Esophagus squamous epithelium (tissue), 5 donors: ENCODE measurements at regions not wholly inside any gene's neighbourhood (a gene's known extent, or its start where the extent isn't known, plus 50 kb on each side); places are given as distances from the start of the nearest gene placed in this dataset.

ENCODE experiments used
- DNase-seq: peaks from one replicate; lab custom pipeline; 2025; lab: John Stamatoyannopoulos, UW
- H3K27ac ChIP-seq, 4 donors: fragments of 200-600 bp; sonication (generic); one replicate each; pipeline ENCODE4 v1.5.1; 2016 to 2019; ENCODE audit warnings: mild to moderate bottlenecking in 1 of 4
- H3K27me3 ChIP-seq, 4 donors: fragments of 200-600 bp; sonication (generic); 1 replicate in 3 of 4; 2 replicates in 1 of 4; pipeline versions ENCODE4 v1.5.1 to v1.6.0; 2017 to 2021; ENCODE audit warnings: antibody characterized with exemption in 1 of 4
- H3K36me3 ChIP-seq, 3 donors: fragments of 200-600 bp; sonication (generic); one replicate each; pipeline ENCODE4 v1.5.1; 2016 to 2019
- H3K4me1 ChIP-seq, 3 donors: fragments of 200-600 bp; sonication (generic); one replicate each; pipeline ENCODE4 v1.5.1; 2017 to 2019
- H3K4me3 ChIP-seq, 4 donors: fragments of 200-600 bp; sonication (generic); 1 replicate in 3 of 4; 2 replicates in 1 of 4; pipeline ENCODE4 v1.5.1; 2016 to 2019; ENCODE audit warnings: mild to moderate bottlenecking in 2 of 4, moderate library complexity in 1 of 4
- H3K9me3 ChIP-seq, 3 donors: fragments of 200-600 bp; sonication (generic); one replicate each; pipeline ENCODE4 v1.5.1; 2016 to 2019
- POLR2A ChIP-seq, 4 donors: fragments of 450-650 bp; IDR thresholded peaks; one replicate each; pipeline ENCODE4 v1.6.1; 2017; ENCODE audit warnings: antibody characterized with exemption in 4 of 4, mild to moderate bottlenecking in 4 of 4, moderate library complexity in 3 of 4
- WGBS, 2 donors: methylation state at CpG; one replicate each; pipeline ENCODE4 v1.1.5; 2018; 5-methylcytosine and 5-hydroxymethylcytosine counted together
- intact Hi-C: fragments of 100-400 bp; cut with DNase I; formaldehyde crosslinking; loops from one replicate; pipeline ENCODE4 v1.15.0; 2022
- TF ChIP-seq, protein P1 (sequence below), 6 experiments: fragments of 450-650 bp in 4 of 6; fragments of 200-600 bp in 2 of 6; sonication (generic) in 2 of 6; IDR thresholded peaks; one replicate each; pipeline ENCODE4 v1.5.1; 2016 to 2019; ENCODE audit warnings: antibody characterized with exemption in 6 of 6, mild to moderate bottlenecking in 4 of 6, moderate library complexity in 4 of 6
- donor health status: DM: yes; HTN: yes; CAD: no.

DNA sequence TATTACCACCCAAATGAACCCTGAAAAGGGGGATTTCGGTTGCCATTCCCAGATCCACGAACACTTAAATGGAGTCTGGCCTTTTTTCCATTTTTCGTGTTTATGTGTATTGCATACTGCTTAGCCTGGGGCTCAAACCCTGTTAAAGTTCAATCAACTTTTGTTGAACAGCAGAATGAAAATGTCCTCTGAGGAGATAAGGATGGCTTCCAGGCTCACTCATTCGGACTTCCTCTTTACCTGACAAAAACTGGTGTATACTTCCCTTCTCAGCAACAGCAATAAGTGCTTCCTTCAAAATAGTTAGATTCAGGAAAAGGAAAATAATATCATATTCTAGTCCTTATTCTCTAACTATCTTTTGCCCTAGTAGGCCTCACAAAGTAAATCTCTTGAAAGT, 61.1 kb upstream of the ARID5B start:
- Histone ChIP-seq H3K4me3 (no peak overlapping the region), H3K27me3 (no peaks in the 10 kb centered on the region), H3K9me3 (no peaks in the 10 kb centered on the region), H3K4me1 (peaks cover 13 to 48% (median 21%) of the 10 kb centered on the region in 3 donors), H3K27ac (no peak overlapping the region), H3K36me3 (no peaks in the 10 kb centered on the region)
- intact Hi-C loops: no loop called here
- TF ChIP-seq POLR2A (IDR thresholded peaks at IDR 0.05): no peak
- TF ChIP-seq, protein P1, sequence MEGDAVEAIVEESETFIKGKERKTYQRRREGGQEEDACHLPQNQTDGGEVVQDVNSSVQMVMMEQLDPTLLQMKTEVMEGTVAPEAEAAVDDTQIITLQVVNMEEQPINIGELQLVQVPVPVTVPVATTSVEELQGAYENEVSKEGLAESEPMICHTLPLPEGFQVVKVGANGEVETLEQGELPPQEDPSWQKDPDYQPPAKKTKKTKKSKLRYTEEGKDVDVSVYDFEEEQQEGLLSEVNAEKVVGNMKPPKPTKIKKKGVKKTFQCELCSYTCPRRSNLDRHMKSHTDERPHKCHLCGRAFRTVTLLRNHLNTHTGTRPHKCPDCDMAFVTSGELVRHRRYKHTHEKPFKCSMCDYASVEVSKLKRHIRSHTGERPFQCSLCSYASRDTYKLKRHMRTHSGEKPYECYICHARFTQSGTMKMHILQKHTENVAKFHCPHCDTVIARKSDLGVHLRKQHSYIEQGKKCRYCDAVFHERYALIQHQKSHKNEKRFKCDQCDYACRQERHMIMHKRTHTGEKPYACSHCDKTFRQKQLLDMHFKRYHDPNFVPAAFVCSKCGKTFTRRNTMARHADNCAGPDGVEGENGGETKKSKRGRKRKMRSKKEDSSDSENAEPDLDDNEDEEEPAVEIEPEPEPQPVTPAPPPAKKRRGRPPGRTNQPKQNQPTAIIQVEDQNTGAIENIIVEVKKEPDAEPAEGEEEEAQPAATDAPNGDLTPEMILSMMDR (IDR thresholded peaks at IDR 0.05): no peak
- 84 to 92% methylated on average over 4 of the region's 4 CpGs for WGBS, 2 donors
- DNase-seq: no peak

DNA sequence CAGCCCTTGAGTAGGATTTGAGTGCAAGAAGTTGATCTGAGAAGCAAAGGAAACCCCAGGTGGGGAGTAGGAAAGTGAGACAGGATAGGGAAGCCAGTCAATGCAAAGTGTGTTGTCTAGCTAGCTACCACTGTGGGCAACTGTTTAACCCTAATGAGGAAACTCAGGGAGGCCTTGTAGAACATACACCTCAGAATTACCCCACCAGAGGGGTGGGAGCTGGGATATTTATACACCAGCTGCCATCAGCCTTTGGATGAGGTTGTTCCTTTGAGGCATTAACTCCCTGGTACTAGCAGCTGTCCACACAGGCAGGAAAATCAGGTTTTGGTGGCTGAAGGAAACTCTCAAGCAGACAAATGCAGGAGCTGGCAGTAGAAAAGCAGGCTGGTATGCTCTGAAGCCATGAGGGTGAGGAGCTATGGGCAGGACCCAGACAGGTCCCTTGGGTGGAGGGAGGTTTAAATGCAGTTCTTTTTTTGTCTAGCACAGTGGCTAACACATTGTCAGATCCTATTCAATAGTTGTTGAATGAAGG, 60.1 kb upstream of the ARID5B start:
- Histone ChIP-seq H3K27me3 (no peaks in the 10 kb centered on the region), H3K9me3 (no peaks in the 10 kb centered on the region), H3K36me3 (no peaks in the 10 kb centered on the region), H3K4me3 (no peak overlapping the region), H3K4me1 (peaks cover 10 to 38% (median 14%) of the 10 kb centered on the region in 3 donors), H3K27ac (peak overlapping the region in 2 of 4 donors; percentile 27 to 36)
- TF ChIP-seq, protein P1 (IDR thresholded peaks at IDR 0.05): no peak
- no peak for TF ChIP-seq POLR2A (IDR thresholded peaks at IDR 0.05)
- intact Hi-C loops: no loop called here
- no peak for DNase-seq

DNA sequence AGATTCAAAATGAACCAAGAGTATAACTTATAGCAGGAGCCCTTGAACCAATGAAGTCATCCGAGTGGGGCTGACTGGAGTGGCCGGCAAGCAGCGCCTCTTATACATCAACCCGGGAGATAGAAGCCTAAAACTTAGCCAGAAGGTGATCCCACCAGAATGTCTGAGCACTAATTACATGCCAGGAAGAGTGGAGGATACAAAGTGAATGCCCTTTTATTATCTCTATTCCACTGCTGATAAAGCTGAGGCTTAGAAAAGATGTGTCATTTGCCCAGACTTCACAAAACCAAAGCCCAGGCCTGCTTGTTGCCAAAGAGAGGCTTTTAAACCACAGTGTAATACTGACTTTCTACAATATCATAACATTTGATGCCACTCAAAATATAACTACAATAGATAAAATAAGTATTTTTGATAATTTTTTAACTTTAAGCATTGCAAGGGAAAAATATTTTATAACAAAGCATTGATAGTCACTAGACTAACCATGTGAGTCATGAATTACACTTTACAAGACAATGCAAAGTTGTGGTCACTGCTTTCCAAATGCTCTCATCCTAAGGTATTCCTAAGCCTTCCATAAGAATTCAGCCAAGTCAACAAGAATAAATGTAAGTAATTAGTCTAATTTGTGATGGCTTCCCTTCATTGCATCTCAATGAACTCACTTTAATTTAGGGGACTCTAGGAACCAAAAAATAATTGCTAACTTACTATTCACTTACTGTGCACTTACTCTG, 58.6 kb upstream of the ARID5B start:
- TF ChIP-seq, protein P1 (IDR thresholded peaks at IDR 0.05): no peak
- no peak for TF ChIP-seq POLR2A (IDR thresholded peaks at IDR 0.05)
- no peak for DNase-seq
- Histone ChIP-seq H3K27ac (no peak overlapping the region), H3K27me3 (no peaks in the 10 kb centered on the region), H3K4me3 (no peak overlapping the region), H3K9me3 (no peaks in the 10 kb centered on the region), H3K36me3 (no peaks in the 10 kb centered on the region), H3K4me1 (peaks cover 0 to 23% (median 3%) of the 10 kb centered on the region in 3 donors)
- intact Hi-C loops: no loop called here
- 92 to 98% methylated on average over 4 of the region's 4 CpGs for WGBS, 2 donors

DNA sequence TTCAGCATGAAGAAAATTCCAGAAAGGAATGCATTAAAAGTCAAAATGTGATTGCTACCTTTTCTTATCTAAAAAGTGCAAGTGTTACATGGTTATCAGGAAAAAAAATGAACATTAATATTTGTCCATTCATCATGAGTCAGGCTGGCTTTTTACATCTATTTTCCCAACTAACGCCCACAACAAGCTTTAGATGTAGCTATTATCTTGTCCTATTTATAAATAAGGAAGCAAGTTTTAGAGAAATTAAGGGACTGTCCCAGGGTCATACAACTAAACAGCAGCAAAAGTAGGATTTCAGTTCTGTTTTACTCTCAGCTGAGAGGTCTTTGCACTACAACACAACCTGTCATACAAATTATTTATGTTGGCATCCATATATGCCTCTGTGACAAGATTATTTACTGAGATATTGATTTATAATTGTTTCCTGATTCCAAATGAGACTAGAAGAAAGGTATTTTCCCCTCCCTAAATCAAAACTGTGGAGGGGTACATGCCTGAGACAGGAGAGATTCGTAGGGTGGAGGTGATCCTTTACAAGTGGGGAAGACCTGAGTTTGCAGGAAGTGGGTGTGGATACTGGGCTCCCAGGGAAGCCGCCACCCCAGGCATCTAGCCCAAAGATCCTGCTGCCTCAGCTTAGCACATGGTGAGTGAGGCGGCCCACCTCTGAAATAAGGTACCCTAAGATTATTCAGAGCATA, 57.2 kb upstream of the ARID5B start:
- 84 to 93% methylated on average over 4 of the region's 4 CpGs for WGBS, 2 donors
- H3K36me3 ChIP-seq: no peaks in the 10 kb centered on the region
- H3K27me3 ChIP-seq: no peaks in the 10 kb centered on the region
- no peak overlapping the region for H3K27ac ChIP-seq
- peaks cover 0 to 15% (median 0%) of the 10 kb centered on the region in 3 donors for H3K4me1 ChIP-seq
- TF ChIP-seq POLR2A (IDR thresholded peaks at IDR 0.05): no peak
- TF ChIP-seq, protein P1 (IDR thresholded peaks at IDR 0.05): no peak
- intact Hi-C loops: no loop called here
- no peaks in the 10 kb centered on the region for H3K9me3 ChIP-seq
- H3K4me3 ChIP-seq: no peak overlapping the region
- DNase-seq: no peak
